K562 (cell line): ENCODE measurements at regions not wholly inside any gene's neighbourhood (a gene's known extent, or its start where the extent isn't known, plus 50 kb on each side); places are given as distances from the start of the nearest gene placed in this dataset.

ENCODE experiments used
- ATAC-seq: fragments of 200-7000 bp; cut with Tn5 transposase; 3 replicates; pipeline ENCODE4 v1.9.1; 2020; ENCODE audit warnings: moderate library complexity
- BruUV-seq: library from RNA; stranded (reverse); fragments of 400-500 nt; replicated peaks from 2 replicates; lab custom pipeline; 2021; lab: Mats Ljungman, UMichigan
- CTCF ChIA-PET: fragments of 300-600 bp; formaldehyde crosslinking; extraction: SDS; loops from one replicate; lab custom pipeline; 2021; ENCODE audit warnings: low intra/inter-chr PET ratio; lab: Yijun Ruan, JAX
- POLR2A ChIA-PET: fragments of 300-600, 350-650 bp; sonication (Branson Sonifier 250); formaldehyde crosslinking; extraction: SDS; loops from one replicate; lab custom pipeline; 2021; ENCODE audit warnings: antibody characterized with exemption, inconsistent platforms; lab: Yijun Ruan, JAX
- DNase-seq, 4 experiments: peaks; one replicate each; pipeline versions ENCODE4 v3.0.0 to v3.0.0-alpha.2; 2011 to 2018; ENCODE audit warnings: low spot score in 3 of 4, mixed read lengths in 3 of 4; ENCODE audit errors: extremely low read depth in 1 of 4
- FAIRE-seq: peaks from 2 replicates; lab custom pipeline; 2011; peaks lifted over from hg19 to GRCh38; lab: Jason Lieb, UNC
- H2AFZ ChIP-seq: 2 replicates; pipeline ENCODE4 v1.6.0; 2011; ENCODE audit warnings: low read depth, low read length, control low read depth, inconsistent platforms
- H3K27ac ChIP-seq: fragments of 200-600 bp; 3 replicates; pipeline ENCODE4 v1.8.0; 2011; ENCODE audit warnings: low read depth, mild to moderate bottlenecking, control low read depth, inconsistent platforms, low read length, moderate library complexity, mixed read lengths; ENCODE audit errors: extremely low read depth
- H3K27me3 ChIP-seq, 2 experiments: fragments of 300-600 bp in 1 of 2; 2 replicates in 1 of 2; 3 replicates in 1 of 2; pipeline versions ENCODE4 v1.6.0 to v1.8.0; 2011; ENCODE audit warnings: inconsistent platforms in 2 of 2, low read length in 2 of 2, mild to moderate bottlenecking in 1 of 2, mixed read lengths in 1 of 2, moderate library complexity in 1 of 2; ENCODE audit not compliant: control insufficient read depth in 2 of 2, insufficient read depth in 2 of 2
- H3K36me3 ChIP-seq: fragments of 300-600 bp; 3 replicates; pipeline ENCODE4 v1.8.0; 2011; ENCODE audit warnings: mild to moderate bottlenecking, low read length, inconsistent platforms; ENCODE audit not compliant: control insufficient read depth, insufficient read depth
- H3K4me1 ChIP-seq, 2 experiments: fragments of 200-600 bp in 1 of 2; replicated peaks in 1 of 2; 2 replicates in 1 of 2; 3 replicates in 1 of 2; pipeline versions ENCODE4 v1.5.1 to v1.8.0; 2011; ENCODE audit warnings: inconsistent platforms in 2 of 2, low read length in 2 of 2, mild to moderate bottlenecking in 1 of 2, mixed read lengths in 1 of 2, moderate library complexity in 1 of 2; ENCODE audit not compliant: control insufficient read depth in 2 of 2, insufficient read depth in 2 of 2
- H3K4me2 ChIP-seq: 2 replicates; pipeline ENCODE4 v1.6.1; 2011; ENCODE audit warnings: low read length, control low read depth, inconsistent platforms, mixed read lengths; ENCODE audit not compliant: insufficient read depth
- H3K4me3 ChIP-seq: fragments of 200-600 bp; sonication (generic), shearing (Covaris generic); 2 replicates; pipeline ENCODE4 v1.5.1; 2016; ENCODE audit warnings: control low read depth, inconsistent platforms
- H3K79me2 ChIP-seq: fragments of 200-600 bp; 3 replicates; pipeline ENCODE4 v1.8.0; 2011; ENCODE audit warnings: low read length, inconsistent platforms; ENCODE audit not compliant: control insufficient read depth, insufficient read depth
- H3K9ac ChIP-seq, 2 experiments: 2 replicates each; pipeline versions ENCODE4 v1.6.0 to v1.6.1; 2011; ENCODE audit warnings: low read depth in 2 of 2, low read length in 2 of 2, control low read depth in 1 of 2, inconsistent platforms in 1 of 2, mild to moderate bottlenecking in 1 of 2, mixed read lengths in 1 of 2; ENCODE audit not compliant: insufficient read depth in 1 of 2
- H3K9me1 ChIP-seq: one replicate; pipeline ENCODE4 v1.6.0; 2011; ENCODE audit warnings: inconsistent platforms, mild to moderate bottlenecking, low read length, moderate library complexity; ENCODE audit not compliant: control insufficient read depth, insufficient read depth
- H3K9me3 ChIP-seq: replicated peaks from 2 replicates; pipeline ENCODE4 v1.5.1; 2011; ENCODE audit warnings: low read depth, low read length, inconsistent platforms; ENCODE audit not compliant: control insufficient read depth, insufficient read depth
- H4K20me1 ChIP-seq: replicated peaks from 2 replicates; pipeline ENCODE4 v1.6.1; 2011; ENCODE audit warnings: low read length, inconsistent platforms, mixed read lengths; ENCODE audit not compliant: control insufficient read depth, insufficient read depth
- ARID4B ChIP-seq: sonication (generic); formaldehyde crosslinking; IDR thresholded peaks from 2 replicates; pipeline ENCODE4 v1.8.0; 2022; ENCODE audit warnings: mild to moderate bottlenecking, missing genetic modification reagents
- CHD1 ChIP-seq: fragments of 200-600 bp; sonication (generic); IDR thresholded peaks from one replicate; pipeline ENCODE4 v1.6.1; 2012; ENCODE audit warnings: mild to moderate bottlenecking, moderate library complexity, low read length, inconsistent platforms
- E2F6 ChIP-seq, 2 experiments: IDR thresholded peaks; 2 replicates each; pipeline ENCODE4 v1.6.1; 2011; ENCODE audit warnings: borderline replicate concordance in 1 of 2, control low read depth in 1 of 2, low read depth in 1 of 2, low read length in 1 of 2, mild to moderate bottlenecking in 1 of 2, mixed read lengths in 1 of 2, moderate library complexity in 1 of 2; ENCODE audit not compliant: insufficient read depth in 1 of 2, insufficient read length in 1 of 2, poor library complexity in 1 of 2, severe bottlenecking in 1 of 2; ENCODE audit errors: extremely low read depth in 1 of 2
- WGBS: fragments of 100-300 bp; shearing (Covaris generic); methylation state at CpG from one replicate; pipeline ENCODE4 v1.1.6; 2016; ENCODE audit warnings: low coverage, mixed read lengths; ENCODE audit not compliant: insufficient coverage; ENCODE audit errors: missing lambda C conversion rate; 5-methylcytosine and 5-hydroxymethylcytosine counted together
- in situ Hi-C: fragments of 300-500 bp; cut with MboI; formaldehyde crosslinking; loops from 4 replicates; pipeline ENCODE4 v1.15.0; 2018; ENCODE audit warnings: inconsistent platforms, mixed read lengths
- intact Hi-C: fragments of 100-400 bp; cut with micrococcal nuclease; formaldehyde crosslinking; loops from 2 replicates; pipeline ENCODE4 v1.14.2; 2022

- peak; percentile 27 to 54 (median 30) for DNase-seq
- TF ChIP-seq ARID4B (CRISPR knock-in tag): 0 out of 2 replicates have a peak, but pooled peaks have one; percentile 6
- no peak for TF ChIP-seq E2F6 (IDR thresholded peaks at IDR 0.05; ENCODE audit: borderline replicate concordance in 1 of 2, extremely low read depth in 1 of 2, insufficient read depth in 1 of 2, insufficient read length in 1 of 2, low read depth in 1 of 2, low read length in 1 of 2, poor library complexity in 1 of 2, severe bottlenecking in 1 of 2)
- peak; percentile 2 for TF ChIP-seq CHD1
Measured at GRCh38 chr15:62390791-62391640, 225.9 kb upstream of the C2CD4B start.

More at GRCh38 chr15:62390791-62391640, 225.9 kb upstream of the C2CD4B start:
- no peaks in the 10 kb centered on the region for H3K36me3 ChIP-seq
- peak overlapping the region; percentile 93 for H3K4me2 ChIP-seq
- FAIRE-seq (no peak), ATAC-seq (peak; percentile 66)
- H3K79me2 ChIP-seq: peaks cover 7% of the 10 kb centered on the region; the same call in 1 of the 3 replicates
- H3K4me3 ChIP-seq: peak overlapping the region; percentile 85
- 0% methylated on average over 37 of the region's 62 CpGs for WGBS
- BruUV-seq: TSS peak; percentile 66
- H3K27ac ChIP-seq: no peak overlapping the region
- in situ Hi-C loops: no loop called here
- peaks cover 4 to 25% of the 10 kb centered on the region in 2 experiments; a peak in 4 of 5 replicates for H3K4me1 ChIP-seq
- no peaks in the 10 kb centered on the region for H3K9me3 ChIP-seq
- no peaks in the 10 kb centered on the region for H4K20me1 ChIP-seq
- H3K27me3 ChIP-seq: peaks cover 16 to 17% of the 10 kb centered on the region in 2 experiments
- POLR2A ChIA-PET: interaction anchor here (0.6 kb wide), 1 partner anchor 9 kb away, joined by 3 read pairs; no protein-coding TSS in a partner anchor
- H3K9me1 ChIP-seq: no peaks in the 10 kb centered on the region
- H3K9ac ChIP-seq: peak overlapping the region in 1 of 2 experiments; percentile 98; a peak in 3 of 4 replicates
- intact Hi-C loops: no loop called here
- CTCF ChIA-PET: no interaction called here
- peak overlapping the region; percentile 91 for H2AFZ ChIP-seq
